ENCODE measurements at regions not wholly inside any gene's neighbourhood (a gene's known extent, or its start where the extent isn't known, plus 50 kb on each side); places are given as distances from the start of the nearest gene placed in this dataset.

DNA sequence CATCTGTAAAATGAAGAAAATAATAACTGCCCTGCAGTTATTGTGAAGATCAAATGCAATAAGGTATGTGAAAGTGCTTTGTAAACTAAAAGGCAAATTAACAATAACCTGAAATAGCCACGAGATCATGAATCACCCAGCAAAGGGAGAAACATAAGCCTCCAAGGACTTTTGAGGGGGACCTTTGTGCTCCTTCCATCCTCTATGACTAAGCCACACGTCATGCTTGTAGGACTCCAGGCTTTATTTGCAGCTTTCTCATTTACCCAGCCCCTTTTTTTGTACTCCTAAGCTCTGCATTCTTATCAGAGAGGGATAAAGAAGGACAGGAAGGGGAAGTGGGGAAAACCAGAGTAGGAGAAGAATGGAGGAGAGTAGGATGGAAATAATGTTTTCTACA, 115.1 kb downstream of the PROX1 start:
- TF ChIP-seq GATA3 (IDR thresholded peaks at IDR 0.05; ENCODE audit: low read depth, low read length), result no peak
- no peak for TF ChIP-seq GATA2 (IDR thresholded peaks at IDR 0.05; ENCODE audit: low read depth, low read length)

Data from SH-SY5Y (cell line).